MCF 10A (cell line): ENCODE measurements at regions not wholly inside any gene's neighbourhood (a gene's known extent, or its start where the extent isn't known, plus 50 kb on each side); places are given as distances from the start of the nearest gene placed in this dataset.

ENCODE experiments used
- BruUV-seq: library from RNA; stranded (reverse); fragments of 400-500 nt; replicated peaks from 2 replicates; lab custom pipeline; 2021; lab: Mats Ljungman, UMichigan
- CTCF ChIA-PET: fragments of 300-600 bp; sonication (Branson Sonifier 250); formaldehyde crosslinking; extraction: SDS; loops from one replicate; lab custom pipeline; 2021; ENCODE audit warnings: antibody characterized with exemption, inconsistent platforms; lab: Yijun Ruan, JAX
- POLR2A ChIA-PET: fragments of 300-600, 350-650 bp; sonication (Branson Sonifier 250); formaldehyde crosslinking; extraction: SDS; loops from one replicate; lab custom pipeline; 2020; ENCODE audit warnings: antibody characterized with exemption, inconsistent platforms; lab: Yijun Ruan, JAX
- DNase-seq: peaks from one replicate; pipeline ENCODE4 v3.0.0-alpha.2; 2018; ENCODE audit not compliant: unreplicated experiment
- H3K27ac Mint-ChIP-seq: one replicate; pipeline ENCODE4 v1.8.0; 2022; ENCODE audit warnings: mild to moderate bottlenecking, low read depth, mixed read lengths; ENCODE audit not compliant: unreplicated experiment
- H3K27me3 Mint-ChIP-seq: one replicate; pipeline ENCODE4 v1.8.0; 2022; ENCODE audit warnings: mixed read lengths; ENCODE audit not compliant: insufficient read depth, unreplicated experiment
- H3K36me3 Mint-ChIP-seq: one replicate; pipeline ENCODE4 v1.8.0; 2022; ENCODE audit warnings: mild to moderate bottlenecking, moderate library complexity, mixed read lengths; ENCODE audit not compliant: insufficient read depth, unreplicated experiment
- H3K4me1 Mint-ChIP-seq: one replicate; pipeline ENCODE4 v1.8.0; 2022; ENCODE audit warnings: mixed read lengths; ENCODE audit not compliant: insufficient read depth, unreplicated experiment
- H3K4me3 Mint-ChIP-seq: one replicate; pipeline ENCODE4 v1.8.0; 2022; ENCODE audit warnings: mild to moderate bottlenecking, moderate library complexity, mixed read lengths; ENCODE audit not compliant: unreplicated experiment
- H3K9me3 Mint-ChIP-seq: one replicate; pipeline ENCODE4 v1.8.0; 2022; ENCODE audit warnings: mixed read lengths; ENCODE audit not compliant: unreplicated experiment
- intact Hi-C: fragments of 100-400 bp; cut with micrococcal nuclease; formaldehyde crosslinking; loops from 2 replicates; pipeline ENCODE4 v1.14.1; 2022
- TF ChIP-seq, protein P1 (sequence below): fragments of 200-600 bp; IDR thresholded peaks from one replicate; pipeline ENCODE4 v1.8.0; 2022; ENCODE audit warnings: antibody characterized with exemption, mild to moderate bottlenecking; ENCODE audit not compliant: unreplicated experiment

DNA sequence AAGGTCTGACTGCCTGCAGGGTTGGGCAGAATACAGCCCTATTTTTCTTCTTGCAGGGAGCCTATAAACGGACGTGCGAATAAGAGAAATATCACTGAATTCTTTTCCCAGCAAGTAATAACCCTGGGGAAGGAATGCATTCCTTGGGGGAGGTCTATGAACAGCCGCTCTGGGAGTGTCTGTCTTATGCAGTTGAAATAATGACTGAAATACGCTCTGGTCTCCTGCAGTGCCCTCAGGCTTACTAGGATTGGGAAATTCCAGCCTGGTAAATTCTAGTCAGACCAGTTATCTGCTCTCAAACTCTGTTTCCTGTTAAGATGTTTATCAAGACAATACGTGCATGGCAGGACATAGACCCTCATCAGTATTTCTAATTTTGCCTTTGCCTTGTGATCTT, 72.1 kb upstream of the FAM241A start:
- Mint-ChIP-seq H3K27ac (no peak overlapping the region), H3K36me3 (no peaks in the 10 kb centered on the region), H3K27me3 (no peaks in the 10 kb centered on the region), H3K4me3 (no peak overlapping the region), H3K4me1 (no peaks in the 10 kb centered on the region), H3K9me3 (no peaks in the 10 kb centered on the region)
- TF ChIP-seq, protein P1, sequence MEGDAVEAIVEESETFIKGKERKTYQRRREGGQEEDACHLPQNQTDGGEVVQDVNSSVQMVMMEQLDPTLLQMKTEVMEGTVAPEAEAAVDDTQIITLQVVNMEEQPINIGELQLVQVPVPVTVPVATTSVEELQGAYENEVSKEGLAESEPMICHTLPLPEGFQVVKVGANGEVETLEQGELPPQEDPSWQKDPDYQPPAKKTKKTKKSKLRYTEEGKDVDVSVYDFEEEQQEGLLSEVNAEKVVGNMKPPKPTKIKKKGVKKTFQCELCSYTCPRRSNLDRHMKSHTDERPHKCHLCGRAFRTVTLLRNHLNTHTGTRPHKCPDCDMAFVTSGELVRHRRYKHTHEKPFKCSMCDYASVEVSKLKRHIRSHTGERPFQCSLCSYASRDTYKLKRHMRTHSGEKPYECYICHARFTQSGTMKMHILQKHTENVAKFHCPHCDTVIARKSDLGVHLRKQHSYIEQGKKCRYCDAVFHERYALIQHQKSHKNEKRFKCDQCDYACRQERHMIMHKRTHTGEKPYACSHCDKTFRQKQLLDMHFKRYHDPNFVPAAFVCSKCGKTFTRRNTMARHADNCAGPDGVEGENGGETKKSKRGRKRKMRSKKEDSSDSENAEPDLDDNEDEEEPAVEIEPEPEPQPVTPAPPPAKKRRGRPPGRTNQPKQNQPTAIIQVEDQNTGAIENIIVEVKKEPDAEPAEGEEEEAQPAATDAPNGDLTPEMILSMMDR: no peak
- no TSS peak for BruUV-seq
- DNase-seq: no peak
- POLR2A ChIA-PET: no interaction called here
- intact Hi-C loops: no loop called here
- CTCF ChIA-PET: interaction anchor here (0.7 kb wide), 1 partner anchor 741 kb away, joined by 3 read pairs; no protein-coding TSS in a partner anchor

GRCh38 chr4:112075129-112075753, 70.0 kb upstream of the FAM241A start:
- peak; percentile 73 for DNase-seq
- Mint-ChIP-seq H3K4me1 (no peaks in the 10 kb centered on the region), H3K27ac (no peak overlapping the region), H3K27me3 (no peaks in the 10 kb centered on the region), H3K9me3 (no peaks in the 10 kb centered on the region), H3K4me3 (no peak overlapping the region), H3K36me3 (no peaks in the 10 kb centered on the region)
- intact Hi-C loops: loop anchor here (1.0 kb wide), 2 partner anchors 160 to 529 kb away; no protein-coding TSS in a partner anchor
- TF ChIP-seq, protein P1: peak; percentile 76
- BruUV-seq: no TSS peak
- ChIA-PET POLR2A (no interaction called here), CTCF (interaction anchor here (0.7 to 1.4 kb wide), 4 partner anchors 115 to 529 kb away, joined by 3 to 4 read pairs (median 4); no protein-coding TSS in a partner anchor)

DNA sequence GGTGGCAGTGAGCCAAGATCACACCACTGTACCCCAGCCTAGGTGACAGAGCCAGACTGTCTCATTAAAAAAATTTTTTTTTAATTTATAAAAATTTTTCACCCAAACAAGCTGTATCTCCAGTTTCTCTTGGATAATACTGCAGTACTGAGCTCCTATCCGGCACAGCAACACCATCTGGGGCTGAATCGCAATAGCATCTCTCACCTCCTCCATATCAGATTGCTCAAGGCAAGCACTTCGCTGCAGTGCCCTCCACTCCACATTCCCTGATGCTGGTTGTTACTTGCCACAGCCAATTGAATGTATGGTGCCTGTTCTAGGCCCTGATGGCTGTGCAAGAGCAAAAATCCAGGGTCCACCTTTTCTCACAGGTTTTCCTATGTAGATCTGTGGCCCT, 69.3 kb upstream of the FAM241A start:
- Mint-ChIP-seq H3K4me3 (no peak overlapping the region), H3K36me3 (no peaks in the 10 kb centered on the region), H3K4me1 (no peaks in the 10 kb centered on the region), H3K27me3 (no peaks in the 10 kb centered on the region), H3K9me3 (no peaks in the 10 kb centered on the region), H3K27ac (no peak overlapping the region)
- TF ChIP-seq, protein P1: no peak
- no TSS peak for BruUV-seq
- ChIA-PET CTCF (interaction anchor here (0.6 to 1.4 kb wide), 6 partner anchors 38 to 528 kb away, joined by 3 to 4 read pairs (median 3); no protein-coding TSS in a partner anchor), POLR2A (interaction anchor here (0.6 kb wide), 2 partner anchors 18 to 19 kb away, joined by 3 read pairs; no protein-coding TSS in a partner anchor)
- intact Hi-C loops: loop anchor here (1.0 kb wide), 2 partner anchors 159 to 528 kb away; no protein-coding TSS in a partner anchor
- DNase-seq: no peak

- no TSS peak for BruUV-seq
- ChIA-PET POLR2A (no interaction called here), CTCF (interaction anchor here (0.7 to 1.4 kb wide), 3 partner anchors 19 to 46 kb away, joined by 3 read pairs; no protein-coding TSS in a partner anchor)
- intact Hi-C loops: no loop called here
- Mint-ChIP-seq H3K4me3 (no peak overlapping the region), H3K9me3 (no peaks in the 10 kb centered on the region), H3K27ac (no peak overlapping the region), H3K27me3 (no peaks in the 10 kb centered on the region), H3K4me1 (no peaks in the 10 kb centered on the region), H3K36me3 (no peaks in the 10 kb centered on the region)
- DNase-seq: no peak
- TF ChIP-seq, protein P1: no peak
Measured at GRCh38 chr4:112076919-112077608, 68.2 kb upstream of the FAM241A start.
